ENCODE measurements at regions not wholly inside any gene's neighbourhood (a gene's known extent, or its start where the extent isn't known, plus 50 kb on each side); places are given as distances from the start of the nearest gene placed in this dataset.

GRCh38 chr4:10960389-10960788 lies 275.8 kb upstream of the CLNK start:
- TF ChIP-seq CTCF (conservative IDR thresholded peaks at IDR 0.05) = no peak
- H3K27ac ChIP-seq = no peak overlapping the region

- no peak for TF ChIP-seq CTCF (conservative IDR thresholded peaks at IDR 0.05)
- no peak overlapping the region for H3K27ac ChIP-seq
Observed at GRCh38 chr4:10959586-10959985, 275.0 kb upstream of the CLNK start.

GRCh38 chr4:10958226-10958856 lies 273.8 kb upstream of the CLNK start:
- no peak overlapping the region for H3K27ac ChIP-seq
- TF ChIP-seq CTCF (conservative IDR thresholded peaks at IDR 0.05) = no peak

- no peak for TF ChIP-seq CTCF (conservative IDR thresholded peaks at IDR 0.05)
- no peak overlapping the region for H3K27ac ChIP-seq
Observed at GRCh38 chr4:10951306-10951705, 266.7 kb upstream of the CLNK start.

GRCh38 chr4:10949039-10949733 lies 264.6 kb upstream of the CLNK start:
- TF ChIP-seq CTCF (conservative IDR thresholded peaks at IDR 0.05) = no peak
- no peak overlapping the region for H3K27ac ChIP-seq

- no peak overlapping the region for H3K27ac ChIP-seq
- no peak for TF ChIP-seq CTCF (conservative IDR thresholded peaks at IDR 0.05)
Observed at GRCh38 chr4:10947898-10948297, 263.3 kb upstream of the CLNK start.

GRCh38 chr4:10944321-10944720 lies 259.8 kb upstream of the CLNK start:
- no peak for TF ChIP-seq CTCF (conservative IDR thresholded peaks at IDR 0.05)
- no peak overlapping the region for H3K27ac ChIP-seq
